ENCODE measurements at regions not wholly inside any gene's neighbourhood (a gene's known extent, or its start where the extent isn't known, plus 50 kb on each side); places are given as distances from the start of the nearest gene placed in this dataset.
"Not testable (repeated sequence)": the region's sequence is repeated elsewhere in the genome, so short reads cannot be mapped to it uniquely, and the experiment has no call there.

- DNase-seq (ENCODE audit: low read depth) = not testable (repeated sequence)
These were observed 1544.1 kb downstream of the SLITRK5 start for GRCh38 chr13:89215319-89215718.

- no peak for DNase-seq (ENCODE audit: low read depth)
These were observed 1546.6 kb downstream of the SLITRK5 start for GRCh38 chr13:89217813-89218212.

- no peak for DNase-seq (ENCODE audit: low read depth)
These were observed 1550.5 kb downstream of the SLITRK5 start for GRCh38 chr13:89221557-89222158.

GRCh38 chr13:89227356-89227755 is 1556.2 kb downstream of the SLITRK5 start:
- DNase-seq (ENCODE audit: low read depth) = no peak

- no peak for DNase-seq (ENCODE audit: low read depth)
These were observed 1567.3 kb downstream of the SLITRK5 start for GRCh38 chr13:89238496-89238895.

- DNase-seq (ENCODE audit: low read depth) = no peak
These were observed 1568.4 kb downstream of the SLITRK5 start for GRCh38 chr13:89239361-89240127.

GRCh38 chr13:89255844-89256406 is 1584.8 kb downstream of the SLITRK5 start:
- DNase-seq (ENCODE audit: low read depth) = no peak

GRCh38 chr13:89267734-89268133 is 1596.6 kb downstream of the SLITRK5 start:
- no peak for DNase-seq (ENCODE audit: low read depth)

GRCh38 chr13:89269737-89270136 is 1598.6 kb downstream of the SLITRK5 start:
- no peak for DNase-seq (ENCODE audit: low read depth)

- no peak for DNase-seq (ENCODE audit: low read depth)
These were observed 1599.6 kb downstream of the SLITRK5 start for GRCh38 chr13:89270736-89271135.

- DNase-seq (ENCODE audit: low read depth) = no peak
These were observed 1608.2 kb downstream of the SLITRK5 start for GRCh38 chr13:89279374-89279773.

- DNase-seq (ENCODE audit: low read depth) = no peak
These were observed 1610.2 kb downstream of the SLITRK5 start for GRCh38 chr13:89281331-89281730.

- no peak for DNase-seq (ENCODE audit: low read depth)
These were observed 1611.1 kb downstream of the SLITRK5 start for GRCh38 chr13:89282241-89282640.

- DNase-seq (ENCODE audit: low read depth) = no peak
These were observed 1616.2 kb downstream of the SLITRK5 start for GRCh38 chr13:89287381-89287780.

- DNase-seq (ENCODE audit: low read depth) = no peak
These were observed 1623.1 kb downstream of the SLITRK5 start for GRCh38 chr13:89294115-89294867.

- no peak for DNase-seq (ENCODE audit: low read depth)
These were observed 1636.1 kb downstream of the SLITRK5 start for GRCh38 chr13:89307278-89307677.

- DNase-seq (ENCODE audit: low read depth) = no peak
These were observed 1639.9 kb downstream of the SLITRK5 start for GRCh38 chr13:89310943-89311672.

- no peak for DNase-seq (ENCODE audit: low read depth)
These were observed 1644.1 kb downstream of the SLITRK5 start for GRCh38 chr13:89315287-89315686.

- no peak for DNase-seq (ENCODE audit: low read depth)
These were observed 1651.3 kb downstream of the SLITRK5 start for GRCh38 chr13:89322466-89322865.

GRCh38 chr13:89324582-89324981 is 1653.4 kb downstream of the SLITRK5 start:
- no peak for DNase-seq (ENCODE audit: low read depth)

- no peak for DNase-seq (ENCODE audit: low read depth)
These were observed 1672.0 kb downstream of the SLITRK5 start for GRCh38 chr13:89343165-89343564.

GRCh38 chr13:89352384-89352783 is 1681.2 kb downstream of the SLITRK5 start:
- no peak for DNase-seq (ENCODE audit: low read depth)

Measured in GM04503 (cell line).